Limb (tissue), 2 donors: ENCODE measurements at regions not wholly inside any gene's neighbourhood (a gene's known extent, or its start where the extent isn't known, plus 50 kb on each side); places are given as distances from the start of the nearest gene placed in this dataset.

ENCODE experiments used
- DNase-seq, 2 donors: peaks; one replicate each; pipeline ENCODE4 v3.0.0-alpha.2; 2016; ENCODE audit errors: extremely low spot score in 2 of 2

GRCh38 chr14:99062216-99062615, 209.8 kb downstream of the BCL11B start:
- no peak for DNase-seq

- DNase-seq: no peak
Measured at GRCh38 chr14:99062772-99063418, 209.1 kb downstream of the BCL11B start.

- no peak for DNase-seq
Measured at GRCh38 chr14:99063620-99064225, 208.3 kb downstream of the BCL11B start.

GRCh38 chr14:99064262-99064954, 207.6 kb downstream of the BCL11B start:
- DNase-seq: no peak

GRCh38 chr14:99065551-99065950, 206.4 kb downstream of the BCL11B start:
- DNase-seq: no peak

- no peak for DNase-seq
Measured at GRCh38 chr14:99066378-99066777, 205.6 kb downstream of the BCL11B start.

- DNase-seq: no peak
Measured at GRCh38 chr14:99067141-99067920, 204.7 kb downstream of the BCL11B start.

GRCh38 chr14:99067927-99068326, 204.1 kb downstream of the BCL11B start:
- DNase-seq: no peak

GRCh38 chr14:99069946-99070345, 202.1 kb downstream of the BCL11B start:
- DNase-seq: no peak

GRCh38 chr14:99072433-99072832, 199.6 kb downstream of the BCL11B start:
- no peak for DNase-seq

GRCh38 chr14:99072956-99073355, 199.0 kb downstream of the BCL11B start:
- no peak for DNase-seq

- no peak for DNase-seq
Measured at GRCh38 chr14:99073431-99073830, 198.6 kb downstream of the BCL11B start.

- DNase-seq: no peak
Measured at GRCh38 chr14:99075061-99075460, 196.9 kb downstream of the BCL11B start.

- DNase-seq: no peak
Measured at GRCh38 chr14:99075771-99076375, 196.1 kb downstream of the BCL11B start.

GRCh38 chr14:99077076-99077843, 194.7 kb downstream of the BCL11B start:
- no peak for DNase-seq

- no peak for DNase-seq
Measured at GRCh38 chr14:99077844-99078236, 194.2 kb downstream of the BCL11B start.

- no peak for DNase-seq
Measured at GRCh38 chr14:99078426-99078825, 193.6 kb downstream of the BCL11B start.

GRCh38 chr14:99079061-99079727, 192.8 kb downstream of the BCL11B start:
- no peak for DNase-seq

GRCh38 chr14:99080306-99080705, 191.7 kb downstream of the BCL11B start:
- DNase-seq: no peak

- no peak for DNase-seq
Measured at GRCh38 chr14:99081156-99081765, 190.7 kb downstream of the BCL11B start.
